ENCODE measurements at regions not wholly inside any gene's neighbourhood (a gene's known extent, or its start where the extent isn't known, plus 50 kb on each side); places are given as distances from the start of the nearest gene placed in this dataset.

DNA sequence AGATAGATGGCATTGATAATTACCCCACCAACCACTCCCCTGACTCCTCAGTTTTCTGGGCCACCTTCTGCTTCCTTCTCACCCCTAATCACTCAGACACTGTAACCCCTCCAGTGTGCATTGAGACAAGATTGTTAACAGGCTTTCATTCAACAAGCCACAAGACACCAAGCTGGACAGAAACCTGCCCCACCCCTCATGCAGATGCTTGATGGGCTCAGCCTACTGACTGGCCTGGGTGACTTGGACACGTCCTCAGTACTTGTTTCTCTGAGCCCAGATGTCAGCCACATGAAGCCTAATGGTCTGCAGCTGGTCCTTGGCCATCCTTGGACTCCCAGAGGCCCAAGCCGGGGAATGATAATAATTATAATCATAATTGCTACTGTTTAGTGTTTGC is 71.4 kb upstream of the SMIM23 start:
- TF ChIP-seq, protein P1, sequence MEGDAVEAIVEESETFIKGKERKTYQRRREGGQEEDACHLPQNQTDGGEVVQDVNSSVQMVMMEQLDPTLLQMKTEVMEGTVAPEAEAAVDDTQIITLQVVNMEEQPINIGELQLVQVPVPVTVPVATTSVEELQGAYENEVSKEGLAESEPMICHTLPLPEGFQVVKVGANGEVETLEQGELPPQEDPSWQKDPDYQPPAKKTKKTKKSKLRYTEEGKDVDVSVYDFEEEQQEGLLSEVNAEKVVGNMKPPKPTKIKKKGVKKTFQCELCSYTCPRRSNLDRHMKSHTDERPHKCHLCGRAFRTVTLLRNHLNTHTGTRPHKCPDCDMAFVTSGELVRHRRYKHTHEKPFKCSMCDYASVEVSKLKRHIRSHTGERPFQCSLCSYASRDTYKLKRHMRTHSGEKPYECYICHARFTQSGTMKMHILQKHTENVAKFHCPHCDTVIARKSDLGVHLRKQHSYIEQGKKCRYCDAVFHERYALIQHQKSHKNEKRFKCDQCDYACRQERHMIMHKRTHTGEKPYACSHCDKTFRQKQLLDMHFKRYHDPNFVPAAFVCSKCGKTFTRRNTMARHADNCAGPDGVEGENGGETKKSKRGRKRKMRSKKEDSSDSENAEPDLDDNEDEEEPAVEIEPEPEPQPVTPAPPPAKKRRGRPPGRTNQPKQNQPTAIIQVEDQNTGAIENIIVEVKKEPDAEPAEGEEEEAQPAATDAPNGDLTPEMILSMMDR (IDR thresholded peaks at IDR 0.05; ENCODE audit: low read length), result no peak
- no peak for TF ChIP-seq EZH2 (IDR thresholded peaks at IDR 0.05; ENCODE audit: borderline replicate concordance, low read length)
